DOHH2 (cell line): ENCODE measurements at regions not wholly inside any gene's neighbourhood (a gene's known extent, or its start where the extent isn't known, plus 50 kb on each side); places are given as distances from the start of the nearest gene placed in this dataset.
"Not testable (repeated sequence)": the region's sequence is repeated elsewhere in the genome, so short reads cannot be mapped to it uniquely, and the experiment has no call there.

Experiments
- H3F3A ChIP-seq: fragments of 200-600 bp; sonication (generic), shearing (Covaris generic); 2 replicates; pipeline ENCODE4 v1.6.0; 2016; ENCODE audit warnings: antibody characterized with exemption, mild to moderate bottlenecking; ENCODE audit not compliant: control insufficient read depth, insufficient read depth
- H3K27ac ChIP-seq: fragments of 200-600 bp; sonication (generic); 2 replicates; pipeline ENCODE4 v1.5.1; 2014; ENCODE audit warnings: low read depth, mild to moderate bottlenecking, low read length, moderate library complexity
- H3K27me3 ChIP-seq: fragments of 200-600 bp; sonication (generic); 2 replicates; pipeline ENCODE4 v1.6.1; 2014; ENCODE audit warnings: mild to moderate bottlenecking, low read length, mixed read lengths; ENCODE audit not compliant: control insufficient read depth
- H3K36me3 ChIP-seq: fragments of 200-600 bp; sonication (generic); 2 replicates; pipeline ENCODE4 v1.6.1; 2014; ENCODE audit warnings: mild to moderate bottlenecking, low read length, moderate library complexity, mixed read lengths; ENCODE audit not compliant: control insufficient read depth
- H3K4me1 ChIP-seq: fragments of 200-600 bp; sonication (generic); 2 replicates; pipeline ENCODE4 v1.6.1; 2014; ENCODE audit warnings: mild to moderate bottlenecking, low read length, mixed read lengths; ENCODE audit not compliant: control insufficient read depth
- H3K4me2 ChIP-seq: fragments of 200-600 bp; sonication (generic); 2 replicates; pipeline ENCODE4 v1.6.0; 2014; ENCODE audit warnings: mild to moderate bottlenecking, low read length, moderate library complexity
- H3K4me3 ChIP-seq: fragments of 200-600 bp; sonication (generic); 2 replicates; pipeline ENCODE4 v1.5.1; 2014; ENCODE audit warnings: mild to moderate bottlenecking, low read length, mixed read lengths
- H3K79me2 ChIP-seq: fragments of 200-600 bp; sonication (generic); 2 replicates; pipeline ENCODE4 v1.6.1; 2014; ENCODE audit warnings: mild to moderate bottlenecking, low read length, mixed read lengths; ENCODE audit not compliant: control insufficient read depth
- H3K9me2 ChIP-seq: fragments of 200-600 bp; sonication (generic); replicated peaks from 2 replicates; pipeline ENCODE4 v1.6.1; 2014; ENCODE audit warnings: mild to moderate bottlenecking, low read length, mixed read lengths; ENCODE audit not compliant: control insufficient read depth
- H3K9me3 ChIP-seq: fragments of 200-600 bp; sonication (generic); 2 replicates; pipeline ENCODE4 v1.6.1; 2014; ENCODE audit warnings: antibody characterized with exemption, low read length, mixed read lengths; ENCODE audit not compliant: control insufficient read depth, insufficient read depth
- H4K20me1 ChIP-seq: fragments of 200-600 bp; sonication (generic); 2 replicates; pipeline ENCODE4 v1.6.0; 2014; ENCODE audit warnings: low read depth, mild to moderate bottlenecking, antibody characterized with exemption, low read length, moderate library complexity; ENCODE audit not compliant: control insufficient read depth, insufficient read depth
- CTCF ChIP-seq: fragments of 200-600 bp; sonication (generic); IDR thresholded peaks from one replicate; pipeline ENCODE4 v1.5.1; 2014; ENCODE audit warnings: antibody characterized with exemption, mild to moderate bottlenecking, low read depth, low read length; ENCODE audit not compliant: poor library complexity, severe bottlenecking
- EZH2phosphoT487 ChIP-seq: fragments of 200-600 bp; sonication (generic); IDR thresholded peaks from 2 replicates; pipeline ENCODE4 v1.6.1; 2017; ENCODE audit warnings: borderline replicate concordance, mild to moderate bottlenecking, antibody characterized with exemption, low read length, moderate library complexity, mixed read lengths

- no peaks in the 10 kb centered on the region for H3K9me3 ChIP-seq
- no peaks in the 10 kb centered on the region for H3K9me2 ChIP-seq
- no peak overlapping the region for H3K4me2 ChIP-seq
- no peaks in the 10 kb centered on the region for H3K4me1 ChIP-seq
- no peaks in the 10 kb centered on the region for H3F3A ChIP-seq
- no peak for TF ChIP-seq EZH2phosphoT487
- H3K79me2 ChIP-seq, result no peaks in the 10 kb centered on the region
- no peak overlapping the region for H3K4me3 ChIP-seq
- H3K36me3 ChIP-seq, result no peaks in the 10 kb centered on the region
- no peak overlapping the region for H3K27ac ChIP-seq
- H4K20me1 ChIP-seq, result no peaks in the 10 kb centered on the region
- no peaks in the 10 kb centered on the region for H3K27me3 ChIP-seq
These were observed 438.0 kb upstream of the WWC1 start for GRCh38 chr5:167853421-167853820.

GRCh38 chr5:167855818-167856217 is 435.6 kb upstream of the WWC1 start:
- Histone ChIP-seq H3K4me1 (no peaks in the 10 kb centered on the region), H3K9me2 (no peaks in the 10 kb centered on the region), H3K4me3 (no peak overlapping the region), H3F3A (no peaks in the 10 kb centered on the region), H3K4me2 (no peak overlapping the region), H3K9me3 (no peaks in the 10 kb centered on the region), H3K36me3 (no peaks in the 10 kb centered on the region), H3K79me2 (no peaks in the 10 kb centered on the region), H3K27ac (no peak overlapping the region), H3K27me3 (no peaks in the 10 kb centered on the region), H4K20me1 (no peaks in the 10 kb centered on the region)
- TF ChIP-seq CTCF, result no peak
- TF ChIP-seq EZH2phosphoT487, result no peak

- H3K4me3 ChIP-seq, result no peak overlapping the region
- no peaks in the 10 kb centered on the region for H3K4me1 ChIP-seq
- H3K9me2 ChIP-seq, result no peaks in the 10 kb centered on the region
- H4K20me1 ChIP-seq, result no peaks in the 10 kb centered on the region
- TF ChIP-seq CTCF (no peak), EZH2phosphoT487 (no peak)
- no peaks in the 10 kb centered on the region for H3K27me3 ChIP-seq
- no peaks in the 10 kb centered on the region for H3K36me3 ChIP-seq
- no peaks in the 10 kb centered on the region for H3K79me2 ChIP-seq
- no peak overlapping the region for H3K4me2 ChIP-seq
- no peak overlapping the region for H3K27ac ChIP-seq
- no peaks in the 10 kb centered on the region for H3F3A ChIP-seq
- no peaks in the 10 kb centered on the region for H3K9me3 ChIP-seq
These were observed 434.1 kb upstream of the WWC1 start for GRCh38 chr5:167857321-167857720.

- not testable (repeated sequence) for H3K4me2 ChIP-seq, H3K27ac ChIP-seq, H3K4me1 ChIP-seq, H3K9me3 ChIP-seq, H3K27me3 ChIP-seq, H3K79me2 ChIP-seq, H3F3A ChIP-seq, H4K20me1 ChIP-seq, H3K36me3 ChIP-seq, H3K9me2 ChIP-seq, H3K4me3 ChIP-seq
These were observed 433.1 kb upstream of the WWC1 start for GRCh38 chr5:167858186-167858855.
